K562 (cell line): ENCODE measurements at regions not wholly inside any gene's neighbourhood (a gene's known extent, or its start where the extent isn't known, plus 50 kb on each side); places are given as distances from the start of the nearest gene placed in this dataset.

ENCODE experiments used
- GTF2F1 ChIP-seq: IDR thresholded peaks from 2 replicates; pipeline ENCODE4 v1.6.1; 2011; ENCODE audit warnings: low read depth, low read length, improper control_type of control experiment
- SMC3 ChIP-seq: conservative IDR thresholded peaks from 2 replicates; pipeline ENCODE4 v1.6.1; 2011; ENCODE audit warnings: low read depth, low read length, improper control_type of control experiment; ENCODE audit not compliant: insufficient read depth
- TF ChIP-seq, protein P1 (sequence below), 2 experiments: fragments of 450-650 bp; formaldehyde crosslinking in 1 of 2; IDR thresholded peaks; 2 replicates each; pipeline versions ENCODE4 v1.4.0 to v1.6.1; 2014 to 2020; ENCODE audit warnings: mild to moderate bottlenecking in 2 of 2, borderline replicate concordance in 1 of 2, low read depth in 1 of 2
- TF ChIP-seq, protein P2 (sequence below), 3 experiments: IDR thresholded peaks in 2 of 3; conservative IDR thresholded peaks in 1 of 3; 2 replicates each; pipeline ENCODE4 v1.5.1; 2011 to 2012; ENCODE audit warnings: low read length in 3 of 3, mild to moderate bottlenecking in 3 of 3, control low read depth in 2 of 3, improper control_type of control experiment in 1 of 3, inconsistent platforms in 1 of 3, low read depth in 1 of 3, mixed read lengths in 1 of 3, moderate library complexity in 1 of 3; ENCODE audit not compliant: insufficient read depth in 2 of 3
- TF ChIP-seq, protein P3 (sequence below): fragments of 450-650 bp; formaldehyde crosslinking; IDR thresholded peaks from 2 replicates; pipeline ENCODE4 v1.4.0; 2020; ENCODE audit warnings: mild to moderate bottlenecking, moderate library complexity
- TF ChIP-seq, protein P4 (sequence below): fragments of 450-650 bp; formaldehyde crosslinking; IDR thresholded peaks from 2 replicates; pipeline ENCODE4 v1.4.0; 2022; ENCODE audit warnings: missing genetic modification characterization

DNA sequence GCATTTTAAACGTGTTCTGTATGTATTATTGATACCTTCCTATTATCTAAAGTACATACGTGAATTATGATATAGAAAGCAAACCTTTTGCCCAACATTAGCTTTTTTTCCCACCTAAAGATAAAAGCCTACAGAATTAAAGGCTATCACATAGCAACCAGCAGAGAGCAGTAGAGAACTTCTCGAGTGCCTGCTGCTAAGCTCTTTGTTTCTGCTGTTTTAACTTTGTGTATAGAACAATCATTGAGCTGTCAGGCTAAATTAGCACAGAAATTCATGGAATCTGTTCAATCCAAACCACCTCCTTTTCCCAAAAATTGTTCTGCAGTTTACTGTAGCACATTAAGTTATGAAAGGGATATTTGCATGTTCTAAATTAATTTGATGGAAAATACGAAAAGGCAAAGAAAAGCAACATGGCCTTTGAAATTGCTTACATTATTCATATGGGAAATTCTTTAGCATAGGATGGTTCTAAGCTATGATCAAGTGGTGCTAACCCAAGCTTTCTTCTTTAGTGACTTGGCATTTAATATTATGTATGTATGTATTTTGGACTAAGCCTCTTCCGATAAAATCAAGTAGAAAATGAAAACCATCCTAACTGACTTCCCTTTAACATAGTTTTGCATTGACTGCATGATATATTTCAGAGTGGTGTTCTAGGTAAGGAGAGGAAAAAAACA lies 1288.5 kb downstream of the GATA3 start (continued):
- TF ChIP-seq, protein P1, sequence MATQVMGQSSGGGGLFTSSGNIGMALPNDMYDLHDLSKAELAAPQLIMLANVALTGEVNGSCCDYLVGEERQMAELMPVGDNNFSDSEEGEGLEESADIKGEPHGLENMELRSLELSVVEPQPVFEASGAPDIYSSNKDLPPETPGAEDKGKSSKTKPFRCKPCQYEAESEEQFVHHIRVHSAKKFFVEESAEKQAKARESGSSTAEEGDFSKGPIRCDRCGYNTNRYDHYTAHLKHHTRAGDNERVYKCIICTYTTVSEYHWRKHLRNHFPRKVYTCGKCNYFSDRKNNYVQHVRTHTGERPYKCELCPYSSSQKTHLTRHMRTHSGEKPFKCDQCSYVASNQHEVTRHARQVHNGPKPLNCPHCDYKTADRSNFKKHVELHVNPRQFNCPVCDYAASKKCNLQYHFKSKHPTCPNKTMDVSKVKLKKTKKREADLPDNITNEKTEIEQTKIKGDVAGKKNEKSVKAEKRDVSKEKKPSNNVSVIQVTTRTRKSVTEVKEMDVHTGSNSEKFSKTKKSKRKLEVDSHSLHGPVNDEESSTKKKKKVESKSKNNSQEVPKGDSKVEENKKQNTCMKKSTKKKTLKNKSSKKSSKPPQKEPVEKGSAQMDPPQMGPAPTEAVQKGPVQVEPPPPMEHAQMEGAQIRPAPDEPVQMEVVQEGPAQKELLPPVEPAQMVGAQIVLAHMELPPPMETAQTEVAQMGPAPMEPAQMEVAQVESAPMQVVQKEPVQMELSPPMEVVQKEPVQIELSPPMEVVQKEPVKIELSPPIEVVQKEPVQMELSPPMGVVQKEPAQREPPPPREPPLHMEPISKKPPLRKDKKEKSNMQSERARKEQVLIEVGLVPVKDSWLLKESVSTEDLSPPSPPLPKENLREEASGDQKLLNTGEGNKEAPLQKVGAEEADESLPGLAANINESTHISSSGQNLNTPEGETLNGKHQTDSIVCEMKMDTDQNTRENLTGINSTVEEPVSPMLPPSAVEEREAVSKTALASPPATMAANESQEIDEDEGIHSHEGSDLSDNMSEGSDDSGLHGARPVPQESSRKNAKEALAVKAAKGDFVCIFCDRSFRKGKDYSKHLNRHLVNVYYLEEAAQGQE (IDR thresholded peaks at IDR 0.05; ENCODE audit: borderline replicate concordance) = peak; percentile 39; the same call in 1 of the 2 replicates
- TF ChIP-seq, protein P1 (CRISPR knock-in tag; IDR thresholded peaks at IDR 0.05; ENCODE audit: low read depth) = no peak
- TF ChIP-seq GTF2F1 (no peak), SMC3 (0 out of 2 replicates have a peak, but pooled peaks have one; percentile 39)
- TF ChIP-seq, protein P2, sequence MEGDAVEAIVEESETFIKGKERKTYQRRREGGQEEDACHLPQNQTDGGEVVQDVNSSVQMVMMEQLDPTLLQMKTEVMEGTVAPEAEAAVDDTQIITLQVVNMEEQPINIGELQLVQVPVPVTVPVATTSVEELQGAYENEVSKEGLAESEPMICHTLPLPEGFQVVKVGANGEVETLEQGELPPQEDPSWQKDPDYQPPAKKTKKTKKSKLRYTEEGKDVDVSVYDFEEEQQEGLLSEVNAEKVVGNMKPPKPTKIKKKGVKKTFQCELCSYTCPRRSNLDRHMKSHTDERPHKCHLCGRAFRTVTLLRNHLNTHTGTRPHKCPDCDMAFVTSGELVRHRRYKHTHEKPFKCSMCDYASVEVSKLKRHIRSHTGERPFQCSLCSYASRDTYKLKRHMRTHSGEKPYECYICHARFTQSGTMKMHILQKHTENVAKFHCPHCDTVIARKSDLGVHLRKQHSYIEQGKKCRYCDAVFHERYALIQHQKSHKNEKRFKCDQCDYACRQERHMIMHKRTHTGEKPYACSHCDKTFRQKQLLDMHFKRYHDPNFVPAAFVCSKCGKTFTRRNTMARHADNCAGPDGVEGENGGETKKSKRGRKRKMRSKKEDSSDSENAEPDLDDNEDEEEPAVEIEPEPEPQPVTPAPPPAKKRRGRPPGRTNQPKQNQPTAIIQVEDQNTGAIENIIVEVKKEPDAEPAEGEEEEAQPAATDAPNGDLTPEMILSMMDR (IDR thresholded peaks at IDR 0.05 in 2 of 3, conservative IDR thresholded peaks at IDR 0.05 in 1 of 3; ENCODE audit: insufficient read depth in 2 of 3, low read depth in 1 of 3, low read length in 3 of 3) = peak in 2 of 3 experiments; percentile 46 to 55; a peak in 3 of 6 replicates
- TF ChIP-seq, protein P3, sequence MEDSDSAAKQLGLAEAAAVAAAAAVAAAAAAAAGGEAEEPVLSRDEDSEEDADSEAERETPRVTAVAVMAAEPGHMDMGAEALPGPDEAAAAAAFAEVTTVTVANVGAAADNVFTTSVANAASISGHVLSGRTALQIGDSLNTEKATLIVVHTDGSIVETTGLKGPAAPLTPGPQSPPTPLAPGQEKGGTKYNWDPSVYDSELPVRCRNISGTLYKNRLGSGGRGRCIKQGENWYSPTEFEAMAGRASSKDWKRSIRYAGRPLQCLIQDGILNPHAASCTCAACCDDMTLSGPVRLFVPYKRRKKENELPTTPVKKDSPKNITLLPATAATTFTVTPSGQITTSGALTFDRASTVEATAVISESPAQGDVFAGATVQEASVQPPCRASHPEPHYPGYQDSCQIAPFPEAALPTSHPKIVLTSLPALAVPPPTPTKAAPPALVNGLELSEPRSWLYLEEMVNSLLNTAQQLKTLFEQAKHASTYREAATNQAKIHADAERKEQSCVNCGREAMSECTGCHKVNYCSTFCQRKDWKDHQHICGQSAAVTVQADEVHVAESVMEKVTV = 0 out of 2 replicates have a peak, but pooled peaks have one; percentile 22
- TF ChIP-seq, protein P4, sequence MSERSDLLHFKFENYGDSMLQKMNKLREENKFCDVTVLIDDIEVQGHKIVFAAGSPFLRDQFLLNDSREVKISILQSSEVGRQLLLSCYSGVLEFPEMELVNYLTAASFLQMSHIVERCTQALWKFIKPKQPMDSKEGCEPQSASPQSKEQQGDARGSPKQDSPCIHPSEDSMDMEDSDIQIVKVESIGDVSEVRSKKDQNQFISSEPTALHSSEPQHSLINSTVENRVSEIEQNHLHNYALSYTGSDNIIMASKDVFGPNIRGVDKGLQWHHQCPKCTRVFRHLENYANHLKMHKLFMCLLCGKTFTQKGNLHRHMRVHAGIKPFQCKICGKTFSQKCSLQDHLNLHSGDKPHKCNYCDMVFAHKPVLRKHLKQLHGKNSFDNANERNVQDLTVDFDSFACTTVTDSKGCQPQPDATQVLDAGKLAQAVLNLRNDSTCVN (CRISPR knock-in tag) = no peak
